Fibroblast of peridontal ligament (primary cell): ENCODE measurements at regions not wholly inside any gene's neighbourhood (a gene's known extent, or its start where the extent isn't known, plus 50 kb on each side); places are given as distances from the start of the nearest gene placed in this dataset.
"Not testable (repeated sequence)": the region's sequence is repeated elsewhere in the genome, so short reads cannot be mapped to it uniquely, and the experiment has no call there.

Experiments
- DNase-seq: peaks from one replicate; pipeline ENCODE4 v3.0.0-alpha.2; 2010; ENCODE audit errors: extremely low read depth

DNA sequence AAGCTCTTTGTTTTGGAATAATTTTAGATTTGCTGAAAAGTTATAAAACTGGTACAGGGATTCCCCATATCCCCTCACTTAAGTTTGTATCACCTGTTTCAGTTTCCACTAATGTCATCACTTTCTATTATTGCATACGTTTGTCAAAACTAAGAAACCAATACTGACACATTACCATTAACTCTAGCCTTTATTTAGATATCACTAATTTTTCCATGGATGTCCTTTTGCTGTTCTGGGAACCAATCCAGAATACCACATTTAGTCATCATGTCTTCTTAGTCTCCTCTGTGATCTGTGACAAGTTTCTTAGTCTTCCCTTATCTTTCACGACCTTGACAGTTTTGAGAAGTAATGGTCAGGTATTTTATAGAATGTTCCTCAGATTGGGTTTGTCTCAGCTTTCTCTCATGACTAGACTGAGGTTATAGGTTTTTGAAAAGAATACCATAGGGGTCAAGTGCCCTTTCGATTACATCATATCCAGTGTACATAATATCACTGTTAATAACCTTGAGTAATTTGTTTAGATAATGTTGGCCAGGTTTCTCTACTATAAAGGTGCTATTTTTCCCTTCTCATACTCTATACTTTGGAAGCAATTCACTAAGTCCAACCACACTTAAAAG is 51.9 kb upstream of the NMUR2 start:
- DNase-seq = no peak

GRCh38 chr5:152462021-152462721 is 57.1 kb upstream of the NMUR2 start:
- DNase-seq = no peak

GRCh38 chr5:152464048-152464447 is 59.0 kb upstream of the NMUR2 start:
- DNase-seq = no peak

DNA sequence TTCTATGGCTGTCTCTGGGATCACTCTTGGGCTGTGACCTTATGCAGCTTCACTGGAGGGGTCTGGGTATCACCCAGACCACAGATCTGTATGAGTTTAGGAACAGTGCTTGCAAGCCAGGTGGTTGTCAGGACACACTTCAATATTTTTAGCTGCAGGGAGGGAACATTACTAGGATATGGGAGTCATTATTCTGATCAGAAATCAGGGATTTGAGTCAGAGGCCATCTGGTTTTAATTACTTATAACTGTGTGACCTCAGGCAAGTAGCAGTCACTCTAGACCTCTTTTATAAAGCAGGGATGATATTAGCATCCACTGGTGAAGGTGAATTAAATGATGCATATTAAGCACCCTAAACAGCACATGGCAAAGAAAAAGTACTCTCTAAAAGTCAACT is 60.1 kb upstream of the NMUR2 start:
- DNase-seq = no peak

- DNase-seq = no peak
Measured at GRCh38 chr5:152466085-152466745, 61.1 kb upstream of the NMUR2 start.

DNA sequence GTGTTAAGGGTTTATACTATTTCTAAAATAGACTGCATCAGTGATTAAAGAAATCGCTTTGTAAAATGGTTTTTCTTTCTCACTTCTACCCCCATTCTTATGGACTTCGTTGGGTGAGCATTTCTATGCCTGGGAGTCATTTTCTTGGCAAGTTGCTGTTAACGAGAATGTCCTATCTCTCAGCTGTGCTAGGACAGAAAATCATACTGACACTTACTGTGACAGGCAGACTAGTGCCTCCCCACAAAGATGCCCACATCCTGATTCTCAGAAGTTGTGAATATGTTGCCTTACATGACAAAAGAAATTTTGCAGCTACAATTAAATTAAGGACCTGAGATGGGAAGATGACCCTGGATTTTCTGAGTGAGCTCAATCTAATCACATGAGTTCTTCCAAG is 65.1 kb upstream of the NMUR2 start:
- no peak for DNase-seq

GRCh38 chr5:152472083-152472482 is 67.0 kb upstream of the NMUR2 start:
- no peak for DNase-seq

GRCh38 chr5:152474961-152475360 is 69.9 kb upstream of the NMUR2 start:
- no peak for DNase-seq

DNA sequence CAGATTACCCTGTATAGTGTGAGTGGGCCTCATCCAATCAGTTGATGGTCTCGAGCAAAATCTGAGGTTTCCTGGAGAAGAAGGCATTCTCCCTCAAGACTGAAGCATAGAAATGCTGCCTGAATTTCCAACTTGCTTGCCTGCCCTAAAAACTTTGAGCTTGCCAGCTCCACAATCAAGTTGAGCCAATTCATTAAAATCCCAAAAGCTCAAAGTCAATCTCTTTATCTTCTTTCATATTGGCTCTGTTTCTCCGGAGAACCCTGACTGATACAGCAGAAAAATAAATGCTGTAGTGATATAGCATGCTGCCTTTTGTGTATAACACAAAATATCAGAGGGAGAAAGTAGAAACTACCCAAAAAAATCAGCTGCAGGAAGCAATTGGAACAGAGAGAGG is 72.5 kb upstream of the NMUR2 start:
- DNase-seq = no peak

DNA sequence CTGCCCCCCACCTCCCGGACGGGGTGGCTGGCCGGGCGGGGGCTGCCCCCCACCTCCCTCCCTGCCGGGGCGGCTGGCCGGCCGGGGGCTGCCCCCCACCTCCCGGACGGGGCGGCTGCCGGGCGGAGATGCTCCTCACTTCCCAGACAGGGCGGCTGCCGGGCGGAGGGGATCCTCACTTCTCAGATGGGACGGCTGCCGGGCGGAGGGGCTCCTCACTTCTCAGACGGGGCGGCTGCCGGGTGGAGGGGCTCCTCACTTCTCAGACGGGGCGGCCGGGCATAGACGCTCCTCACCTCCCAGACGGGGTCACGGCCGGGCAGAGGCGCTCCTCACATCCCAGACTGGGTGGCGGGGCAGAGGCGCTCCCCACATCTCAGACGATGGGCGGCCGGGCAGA is 74.8 kb upstream of the NMUR2 start:
- DNase-seq = not testable (repeated sequence)

- not testable (repeated sequence) for DNase-seq
Measured at GRCh38 chr5:152480677-152481076, 75.6 kb upstream of the NMUR2 start.

DNA sequence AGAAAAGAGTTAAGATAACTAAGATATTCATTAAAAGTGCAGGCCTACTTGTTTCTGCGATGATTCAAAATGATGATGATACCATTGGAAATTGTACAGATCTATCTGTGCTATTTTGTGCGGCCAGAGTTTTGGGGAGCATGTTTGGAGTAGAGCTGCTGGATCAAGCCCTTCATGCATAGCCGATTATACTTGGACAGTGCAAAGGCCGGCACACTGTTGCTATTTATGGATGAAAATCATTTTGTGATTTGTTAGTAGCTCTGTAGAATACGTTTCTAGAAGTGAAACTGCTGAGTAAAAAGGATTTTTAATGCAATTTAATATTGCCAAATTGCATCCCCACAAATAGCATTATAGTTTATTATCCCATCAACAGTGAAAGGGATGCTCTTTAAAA is 82.1 kb upstream of the NMUR2 start:
- no peak for DNase-seq

DNA sequence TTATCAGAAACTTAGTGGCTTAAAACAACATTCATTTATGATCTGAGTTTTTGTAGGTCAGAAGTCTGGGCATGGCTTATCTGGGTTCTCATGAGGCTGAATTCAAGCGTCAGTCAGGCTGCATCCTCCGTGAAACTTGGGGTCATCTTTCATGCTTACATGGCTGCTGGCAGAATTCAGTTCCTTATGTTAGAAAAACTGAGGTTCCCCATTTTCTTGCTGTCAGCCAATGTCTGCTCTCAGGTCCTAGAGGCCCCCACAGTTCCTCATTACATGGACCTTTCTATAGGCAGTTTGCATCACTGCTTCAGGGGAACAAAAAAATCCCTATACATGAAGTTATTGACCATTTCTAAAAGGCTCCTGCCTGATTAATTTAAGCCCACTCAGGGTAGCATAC is 83.8 kb upstream of the NMUR2 start:
- DNase-seq = no peak

DNA sequence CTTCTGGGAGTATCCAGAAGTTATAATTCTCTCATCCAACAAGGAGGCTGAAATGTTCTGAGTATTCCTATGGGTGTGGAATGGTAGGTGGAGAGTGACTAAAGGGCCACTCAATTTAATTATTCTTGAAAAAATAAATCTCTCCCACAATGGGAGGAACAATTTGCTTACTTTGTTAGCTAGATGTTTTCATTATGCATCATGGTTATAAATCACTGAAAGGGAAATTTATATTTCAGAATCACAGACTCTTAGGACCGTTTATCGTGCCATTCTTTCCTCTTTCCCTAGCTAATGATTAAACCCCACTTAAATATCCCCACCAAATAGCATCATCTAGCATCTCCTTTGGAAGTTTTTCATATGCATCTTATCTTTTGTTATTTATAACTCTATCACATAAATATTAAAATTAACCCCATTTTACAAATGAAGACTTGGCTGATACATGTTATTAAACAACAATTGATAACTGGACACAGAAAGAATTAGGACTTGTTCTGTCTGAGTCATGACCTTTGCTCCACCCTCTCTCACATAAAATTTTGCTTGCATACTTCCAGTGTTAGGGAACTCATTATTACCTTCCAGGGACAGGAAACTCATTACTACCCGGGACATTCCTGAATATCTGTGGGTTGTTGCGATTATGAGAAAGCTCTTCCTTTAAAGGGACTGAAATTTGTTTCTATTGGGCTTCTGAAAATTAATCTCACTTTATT is 94.9 kb upstream of the NMUR2 start:
- DNase-seq = no peak

GRCh38 chr5:152501294-152501693 is 96.2 kb upstream of the NMUR2 start:
- DNase-seq = no peak

- no peak for DNase-seq
Measured at GRCh38 chr5:152503206-152503605, 98.1 kb upstream of the NMUR2 start.

- peak; percentile 37 for DNase-seq
Measured at GRCh38 chr5:152505442-152506042, 100.5 kb upstream of the NMUR2 start.

DNA sequence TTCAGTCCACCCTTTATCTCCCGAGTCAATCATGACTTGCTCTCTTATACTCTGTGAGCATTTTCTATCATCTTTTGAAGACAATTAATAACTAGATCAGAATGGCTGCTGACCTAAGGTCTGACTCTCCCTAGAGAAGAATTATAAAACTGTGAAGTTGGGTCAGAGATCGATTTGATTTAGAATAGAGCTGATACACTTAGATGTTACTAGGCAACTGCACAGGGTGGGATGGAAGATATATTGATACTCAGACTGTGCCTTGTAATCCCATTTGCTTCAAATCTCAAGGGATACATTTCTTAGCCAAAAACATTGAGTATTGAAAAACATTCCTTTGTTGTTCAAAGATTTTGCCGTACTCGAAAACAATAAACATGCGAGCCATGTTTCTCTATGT is 106.0 kb upstream of the NMUR2 start:
- no peak for DNase-seq

DNA sequence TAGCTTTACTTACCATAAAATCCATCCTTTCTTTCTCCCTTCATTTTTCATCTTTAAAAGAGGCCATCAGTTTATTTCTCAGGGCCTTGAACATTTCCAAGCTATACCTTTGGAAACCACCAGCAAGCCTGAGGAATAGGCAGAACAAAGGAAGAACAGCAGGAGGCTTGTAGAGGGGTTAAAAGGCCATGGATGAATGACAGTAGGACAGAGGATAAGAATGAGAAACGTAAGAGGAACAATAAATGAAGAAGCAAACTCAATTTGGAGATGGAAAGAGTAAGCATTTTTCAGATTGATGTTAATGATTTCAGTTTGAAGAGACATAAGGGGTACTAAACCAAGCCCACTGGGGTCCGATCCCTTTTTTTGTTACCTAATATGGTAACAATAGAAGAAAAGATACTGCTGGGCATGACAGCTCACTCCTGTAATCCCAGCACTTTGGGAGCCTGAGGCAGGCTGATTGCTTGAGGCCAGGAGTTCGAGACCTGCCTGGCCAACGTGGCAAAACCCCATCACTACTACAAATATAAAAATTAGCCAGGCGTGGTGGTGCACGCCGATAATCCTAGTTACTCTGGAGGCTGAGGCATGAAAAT is 106.6 kb upstream of the NMUR2 start:
- DNase-seq = no peak

DNA sequence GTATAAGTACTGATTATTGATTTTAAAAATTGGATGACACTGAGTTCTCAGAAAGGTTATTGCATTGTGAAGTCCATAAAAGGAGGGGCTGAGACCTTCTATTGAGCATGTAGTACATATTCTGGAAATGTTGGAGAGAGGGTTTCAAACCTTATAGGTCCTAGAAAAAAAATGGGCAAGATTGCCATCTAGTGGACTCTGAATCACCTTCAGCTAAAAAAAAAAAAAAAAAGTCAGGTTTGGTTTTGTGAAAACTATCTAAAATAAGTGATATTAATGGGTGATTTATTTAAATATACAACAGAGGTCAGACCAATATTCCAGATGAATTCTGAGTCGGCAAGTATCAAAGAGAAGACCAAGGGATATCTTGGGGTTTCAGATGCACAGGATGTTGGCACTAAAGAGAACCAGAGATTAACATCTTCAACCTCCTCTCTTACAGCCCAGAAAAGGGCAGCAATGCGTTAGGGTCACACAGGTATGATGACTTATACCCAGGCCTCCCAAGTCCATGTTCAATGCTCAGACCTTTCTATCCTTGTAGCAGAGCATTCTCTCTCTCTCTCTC is 109.8 kb upstream of the NMUR2 start:
- DNase-seq = peak; percentile 26

DNA sequence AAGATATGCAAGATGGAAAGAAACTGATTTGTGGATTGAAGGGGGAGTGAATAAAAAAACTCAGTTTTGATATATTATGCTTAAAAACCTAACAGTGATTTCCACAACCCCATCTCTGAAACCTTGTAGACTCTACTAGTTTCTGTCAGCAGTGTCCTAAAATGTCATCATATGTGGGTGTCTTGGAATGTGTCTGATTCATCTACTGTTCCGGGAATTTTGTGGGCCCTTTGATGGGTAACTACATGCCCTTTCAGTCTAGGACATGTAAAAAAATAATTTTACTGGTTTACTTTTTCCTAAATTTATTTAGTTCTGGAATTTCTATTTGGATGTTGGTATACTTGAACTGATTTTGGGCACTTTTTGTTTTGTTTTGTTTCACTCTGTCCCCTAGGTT is 118.9 kb upstream of the NMUR2 start:
- no peak for DNase-seq
